SK-N-SH (cell line): ENCODE measurements at regions not wholly inside any gene's neighbourhood (a gene's known extent, or its start where the extent isn't known, plus 50 kb on each side); places are given as distances from the start of the nearest gene placed in this dataset.

Experiments used
- FOXJ3 ChIP-seq: sonication (generic); formaldehyde crosslinking; IDR thresholded peaks from 2 replicates; pipeline ENCODE4 v1.5.1; 2020; ENCODE audit warnings: mild to moderate bottlenecking, missing genetic modification reagents
- MEF2A ChIP-seq: IDR thresholded peaks from 2 replicates; pipeline ENCODE4 v1.4.0; 2012; ENCODE audit warnings: low read depth, borderline replicate concordance
- POLR2AphosphoS5 ChIP-seq: IDR thresholded peaks from 2 replicates; pipeline ENCODE4 v1.6.1; 2012; ENCODE audit warnings: low read depth, low read length
- RAD21 ChIP-seq: IDR thresholded peaks from 2 replicates; pipeline ENCODE4 v1.6.1; 2012; ENCODE audit warnings: mild to moderate bottlenecking, low read length
- USF1 ChIP-seq: IDR thresholded peaks from 2 replicates; pipeline ENCODE4 v1.4.0; 2012; ENCODE audit warnings: low read depth, borderline replicate concordance
- TF ChIP-seq, protein P1 (sequence below): fragments of 200-600 bp; sonication (generic); IDR thresholded peaks from 2 replicates; pipeline ENCODE4 v1.6.1; 2017; ENCODE audit warnings: antibody characterized with exemption, mild to moderate bottlenecking, moderate library complexity
- TF ChIP-seq, protein P2 (sequence below): IDR thresholded peaks from 2 replicates; pipeline ENCODE4 v1.4.0; 2012; ENCODE audit warnings: low read depth, borderline replicate concordance
- TF ChIP-seq, protein P3 (sequence below): fragments of 150-350 bp; IDR thresholded peaks from 2 replicates; pipeline ENCODE4 v1.6.1; 2017; ENCODE audit warnings: antibody characterized with exemption, low read length, low read depth, borderline replicate concordance

- TF ChIP-seq, protein P1, sequence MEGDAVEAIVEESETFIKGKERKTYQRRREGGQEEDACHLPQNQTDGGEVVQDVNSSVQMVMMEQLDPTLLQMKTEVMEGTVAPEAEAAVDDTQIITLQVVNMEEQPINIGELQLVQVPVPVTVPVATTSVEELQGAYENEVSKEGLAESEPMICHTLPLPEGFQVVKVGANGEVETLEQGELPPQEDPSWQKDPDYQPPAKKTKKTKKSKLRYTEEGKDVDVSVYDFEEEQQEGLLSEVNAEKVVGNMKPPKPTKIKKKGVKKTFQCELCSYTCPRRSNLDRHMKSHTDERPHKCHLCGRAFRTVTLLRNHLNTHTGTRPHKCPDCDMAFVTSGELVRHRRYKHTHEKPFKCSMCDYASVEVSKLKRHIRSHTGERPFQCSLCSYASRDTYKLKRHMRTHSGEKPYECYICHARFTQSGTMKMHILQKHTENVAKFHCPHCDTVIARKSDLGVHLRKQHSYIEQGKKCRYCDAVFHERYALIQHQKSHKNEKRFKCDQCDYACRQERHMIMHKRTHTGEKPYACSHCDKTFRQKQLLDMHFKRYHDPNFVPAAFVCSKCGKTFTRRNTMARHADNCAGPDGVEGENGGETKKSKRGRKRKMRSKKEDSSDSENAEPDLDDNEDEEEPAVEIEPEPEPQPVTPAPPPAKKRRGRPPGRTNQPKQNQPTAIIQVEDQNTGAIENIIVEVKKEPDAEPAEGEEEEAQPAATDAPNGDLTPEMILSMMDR: no peak
- TF ChIP-seq, protein P2, sequence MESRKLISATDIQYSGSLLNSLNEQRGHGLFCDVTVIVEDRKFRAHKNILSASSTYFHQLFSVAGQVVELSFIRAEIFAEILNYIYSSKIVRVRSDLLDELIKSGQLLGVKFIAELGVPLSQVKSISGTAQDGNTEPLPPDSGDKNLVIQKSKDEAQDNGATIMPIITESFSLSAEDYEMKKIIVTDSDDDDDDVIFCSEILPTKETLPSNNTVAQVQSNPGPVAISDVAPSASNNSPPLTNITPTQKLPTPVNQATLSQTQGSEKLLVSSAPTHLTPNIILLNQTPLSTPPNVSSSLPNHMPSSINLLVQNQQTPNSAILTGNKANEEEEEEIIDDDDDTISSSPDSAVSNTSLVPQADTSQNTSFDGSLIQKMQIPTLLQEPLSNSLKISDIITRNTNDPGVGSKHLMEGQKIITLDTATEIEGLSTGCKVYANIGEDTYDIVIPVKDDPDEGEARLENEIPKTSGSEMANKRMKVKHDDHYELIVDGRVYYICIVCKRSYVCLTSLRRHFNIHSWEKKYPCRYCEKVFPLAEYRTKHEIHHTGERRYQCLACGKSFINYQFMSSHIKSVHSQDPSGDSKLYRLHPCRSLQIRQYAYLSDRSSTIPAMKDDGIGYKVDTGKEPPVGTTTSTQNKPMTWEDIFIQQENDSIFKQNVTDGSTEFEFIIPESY: no peak
- TF ChIP-seq RAD21 (no peak), USF1 (no peak), POLR2AphosphoS5 (no peak), MEF2A (no peak), FOXJ3 (CRISPR knock-in tag) (no peak)
- TF ChIP-seq, protein P3, sequence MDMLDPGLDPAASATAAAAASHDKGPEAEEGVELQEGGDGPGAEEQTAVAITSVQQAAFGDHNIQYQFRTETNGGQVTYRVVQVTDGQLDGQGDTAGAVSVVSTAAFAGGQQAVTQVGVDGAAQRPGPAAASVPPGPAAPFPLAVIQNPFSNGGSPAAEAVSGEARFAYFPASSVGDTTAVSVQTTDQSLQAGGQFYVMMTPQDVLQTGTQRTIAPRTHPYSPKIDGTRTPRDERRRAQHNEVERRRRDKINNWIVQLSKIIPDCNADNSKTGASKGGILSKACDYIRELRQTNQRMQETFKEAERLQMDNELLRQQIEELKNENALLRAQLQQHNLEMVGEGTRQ: no peak
Observed at GRCh38 chr11:10376061-10376460, 71.2 kb downstream of the ADM start.
